Activated T-cell treated with anti-CD3 and anti-CD28 coated beads, Interleukin-2, amount 50 U/mL, for 48 hours (primary cell): ENCODE measurements at regions not wholly inside any gene's neighbourhood (a gene's known extent, or its start where the extent isn't known, plus 50 kb on each side); places are given as distances from the start of the nearest gene placed in this dataset.

Source experiments
- DNase-seq, 2 experiments: peaks; one replicate each; pipeline ENCODE4 v3.0.0-alpha.2; 2020

DNA sequence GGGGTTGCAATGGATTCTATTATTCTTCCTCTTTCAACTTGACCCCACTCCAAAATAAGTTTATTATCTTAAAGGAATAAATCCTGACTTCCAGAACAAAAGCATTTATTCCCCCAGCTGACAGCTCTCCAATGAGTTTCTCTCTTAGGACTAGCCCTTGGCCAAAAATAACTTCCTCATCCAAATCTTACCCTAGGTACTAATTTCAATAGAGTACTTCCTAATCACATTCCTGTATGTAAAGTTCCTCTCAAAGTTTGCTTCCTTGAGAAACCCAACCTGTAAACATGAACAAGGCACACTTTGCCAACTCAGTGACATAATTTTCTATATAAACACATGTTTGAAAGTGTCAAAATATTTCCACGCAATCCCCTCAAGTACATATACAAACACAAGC, 671.2 kb upstream of the GALNTL6 start:
- no peak for DNase-seq

DNA sequence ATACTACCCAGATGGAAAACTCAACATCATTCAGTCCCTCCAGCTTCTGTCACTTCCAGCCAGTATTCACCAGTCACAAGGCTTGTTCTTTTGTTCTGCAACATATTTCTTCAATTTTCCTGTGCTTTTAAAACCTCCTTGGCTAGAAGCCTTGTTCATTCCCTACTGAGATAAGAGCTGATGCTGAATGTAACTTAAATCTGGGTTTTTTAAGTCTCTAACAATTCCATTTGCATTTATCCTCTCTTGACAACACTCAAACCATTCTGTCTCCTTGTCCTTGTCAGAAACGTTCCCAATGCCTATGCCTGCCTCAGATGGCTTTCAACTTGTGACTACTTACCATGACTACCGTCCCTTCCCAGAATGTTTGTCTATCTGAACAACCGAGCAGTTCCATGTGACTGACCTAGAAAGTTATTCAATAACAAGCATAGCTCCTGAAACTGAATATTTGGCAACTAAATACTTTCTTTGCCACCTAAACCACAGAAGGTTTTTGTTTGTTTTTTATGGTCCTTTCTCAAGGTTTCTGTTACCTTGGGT, 682.9 kb upstream of the GALNTL6 start:
- DNase-seq = no peak

DNA sequence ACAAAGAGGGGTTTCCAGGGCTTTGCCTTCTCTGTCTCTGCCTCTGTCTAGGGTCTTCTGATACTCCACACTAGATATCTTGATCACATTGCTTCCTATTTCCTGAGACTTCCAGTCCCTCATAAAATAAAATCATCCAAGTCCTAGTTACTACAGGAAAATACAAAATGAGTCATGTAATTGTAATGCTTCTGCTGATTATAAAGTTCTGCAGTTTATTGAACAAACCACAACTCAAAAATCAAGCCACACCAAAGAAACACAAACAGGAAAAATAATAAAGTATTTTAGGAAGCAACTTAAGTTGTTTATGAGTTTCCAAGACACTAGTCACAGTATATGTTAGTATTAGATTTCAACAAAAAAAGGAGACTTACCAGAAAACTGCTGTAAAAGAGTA, 695.1 kb upstream of the GALNTL6 start:
- no peak for DNase-seq

DNA sequence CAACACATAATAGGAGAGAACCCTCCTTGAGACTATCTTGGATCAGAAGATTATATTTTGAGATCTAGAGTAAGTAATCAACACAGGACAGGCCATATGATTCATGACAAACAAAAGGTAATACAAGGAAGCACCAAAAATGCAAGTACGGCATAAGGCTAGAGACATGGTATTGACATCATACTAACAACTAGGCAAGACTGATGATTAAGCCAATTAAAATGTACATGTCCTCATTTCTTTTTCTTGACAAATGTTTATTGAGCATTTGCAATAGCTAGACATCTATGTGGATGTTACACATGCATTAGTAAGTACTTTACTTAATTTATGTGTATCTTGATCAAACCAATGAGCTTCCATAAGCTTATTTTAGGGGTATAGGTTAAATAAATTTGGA, 695.7 kb upstream of the GALNTL6 start:
- no peak for DNase-seq

DNA sequence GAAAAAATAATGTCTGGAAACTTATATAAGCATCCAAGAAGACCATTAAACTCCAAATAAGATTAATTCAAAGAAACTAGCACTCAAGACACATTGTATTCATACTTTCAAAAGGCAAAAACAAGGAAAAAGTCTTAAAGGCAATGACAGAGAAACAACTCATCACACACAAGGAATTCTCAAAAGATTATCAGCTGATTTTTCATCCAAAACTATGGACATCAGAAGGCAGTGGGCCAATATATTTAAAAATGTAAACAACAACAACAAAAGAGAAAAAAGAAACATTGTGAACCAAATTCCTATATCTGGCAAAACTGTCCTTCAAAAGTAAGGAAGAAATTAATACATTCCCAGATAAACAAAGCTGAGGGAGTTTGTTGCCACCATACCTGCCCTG, 711.4 kb upstream of the GALNTL6 start:
- no peak for DNase-seq

DNA sequence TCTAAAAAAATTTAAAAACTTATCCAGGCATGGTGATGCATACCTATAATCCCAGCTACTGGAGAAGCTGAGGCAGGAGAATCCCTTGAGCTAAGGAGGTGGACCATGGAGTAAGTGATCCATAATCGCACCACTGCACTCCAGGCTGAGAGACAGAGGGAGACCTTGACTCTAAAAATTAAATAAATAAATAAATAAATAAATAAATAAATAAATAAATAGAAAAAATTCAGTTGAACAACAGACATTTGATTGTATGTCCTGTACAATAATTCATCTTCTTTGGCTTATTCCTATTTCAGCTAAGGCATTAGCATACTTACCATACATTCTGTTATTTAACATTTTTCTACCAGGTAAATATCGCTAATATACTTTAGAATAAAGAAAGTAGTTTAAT, 726.1 kb upstream of the GALNTL6 start:
- no peak for DNase-seq

DNA sequence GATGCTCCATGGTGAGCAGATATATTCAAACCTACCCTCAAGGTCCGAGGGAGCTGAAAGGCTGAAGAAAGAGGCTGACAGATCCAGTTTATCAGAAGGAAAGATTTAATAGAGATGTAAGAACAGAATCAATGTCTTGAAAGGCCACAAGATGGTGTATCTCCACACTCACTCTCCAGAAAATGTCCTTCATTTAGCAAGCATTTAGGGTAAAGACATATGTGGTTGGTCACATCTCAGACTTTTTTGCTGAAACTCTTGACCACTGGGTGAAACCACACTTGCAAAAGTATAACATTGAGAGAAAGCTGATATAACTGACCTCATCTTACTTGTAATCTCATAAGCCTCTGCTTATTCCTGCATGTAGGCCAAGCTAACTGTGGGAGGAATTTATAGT, 745.8 kb upstream of the GALNTL6 start:
- DNase-seq = no peak

DNA sequence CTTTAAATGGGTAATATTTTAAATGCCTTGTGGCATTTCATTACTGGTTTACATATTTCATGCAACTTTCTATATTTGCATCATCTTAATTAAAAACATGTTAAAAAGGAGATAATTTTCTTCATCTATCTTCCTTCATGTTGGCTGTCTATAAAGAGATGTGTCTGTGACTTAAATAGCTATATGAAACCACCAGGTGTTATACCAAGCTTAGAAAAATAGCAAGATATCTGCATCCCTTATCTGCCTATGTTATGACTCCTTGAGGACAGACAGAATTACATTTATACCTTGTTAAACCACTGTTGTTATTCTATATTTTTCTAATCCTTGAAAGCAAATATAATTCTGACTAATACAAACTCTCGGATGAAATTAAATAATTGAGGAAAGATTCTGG, 763.8 kb upstream of the GALNTL6 start:
- DNase-seq = no peak

DNA sequence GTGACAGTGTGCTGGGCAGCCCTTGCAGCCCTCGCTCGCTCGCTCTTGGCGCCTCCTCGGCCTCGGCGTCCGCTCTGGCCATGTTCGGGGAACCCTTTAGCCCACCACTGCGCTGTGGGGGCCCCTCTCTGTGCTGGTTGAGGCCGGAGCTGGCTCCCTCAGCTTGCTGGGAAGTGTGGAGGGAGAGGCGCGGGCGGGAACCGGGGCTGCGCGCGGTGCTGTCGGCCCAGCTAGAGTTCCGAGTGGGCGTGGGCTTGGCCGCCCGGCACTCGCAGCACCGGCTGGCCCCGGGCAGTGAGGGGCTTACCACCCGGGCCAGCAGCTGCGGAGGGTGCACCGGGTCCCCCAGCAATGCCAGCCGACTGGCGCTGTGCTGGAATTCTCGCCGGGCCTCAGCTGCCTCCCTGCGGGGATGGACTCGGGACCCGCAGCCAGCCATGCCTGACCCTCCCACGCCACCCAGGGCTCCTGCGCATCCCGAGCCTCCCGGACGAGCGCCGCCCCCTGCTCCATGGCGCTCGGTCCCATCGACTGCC, 770.1 kb upstream of the GALNTL6 start:
- no peak for DNase-seq

DNA sequence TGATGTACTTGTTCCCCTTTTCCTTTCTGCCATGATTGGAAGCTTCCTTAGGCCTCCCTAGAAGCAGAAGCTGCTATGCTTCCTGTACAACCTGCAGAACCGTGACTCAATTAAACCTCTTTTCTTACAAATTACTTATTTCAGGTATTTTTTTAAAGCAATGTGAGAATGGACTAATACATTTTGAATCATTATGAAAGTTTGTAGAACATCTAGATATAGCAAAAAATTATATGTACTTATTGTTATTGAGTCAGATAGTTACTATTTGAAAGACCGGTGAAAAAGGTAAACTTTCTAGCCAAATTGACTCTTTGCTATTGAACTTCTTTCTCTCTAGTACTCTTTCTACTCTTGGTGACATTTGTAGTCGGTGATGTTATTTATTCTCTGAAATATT, 777.3 kb upstream of the GALNTL6 start:
- DNase-seq = no peak

DNA sequence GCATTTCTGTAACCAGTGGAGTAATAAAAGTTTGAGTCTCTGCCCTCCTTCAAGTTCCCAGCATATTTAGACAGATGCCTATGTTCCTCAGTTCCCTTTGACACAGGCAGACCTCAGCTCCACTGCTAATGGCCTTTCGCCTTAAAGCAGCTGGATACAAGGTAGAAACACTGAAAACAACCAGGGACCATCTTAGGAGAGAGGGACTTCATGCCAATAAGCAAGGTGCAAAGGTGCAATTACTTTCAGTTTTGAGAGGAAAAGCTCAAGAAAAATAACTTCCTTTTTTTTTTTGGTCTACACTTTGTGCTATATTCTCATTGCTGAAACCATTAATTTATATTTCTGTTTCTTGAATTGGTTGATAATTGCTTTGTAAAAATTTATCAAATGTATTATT, 781.9 kb upstream of the GALNTL6 start:
- no peak for DNase-seq

DNA sequence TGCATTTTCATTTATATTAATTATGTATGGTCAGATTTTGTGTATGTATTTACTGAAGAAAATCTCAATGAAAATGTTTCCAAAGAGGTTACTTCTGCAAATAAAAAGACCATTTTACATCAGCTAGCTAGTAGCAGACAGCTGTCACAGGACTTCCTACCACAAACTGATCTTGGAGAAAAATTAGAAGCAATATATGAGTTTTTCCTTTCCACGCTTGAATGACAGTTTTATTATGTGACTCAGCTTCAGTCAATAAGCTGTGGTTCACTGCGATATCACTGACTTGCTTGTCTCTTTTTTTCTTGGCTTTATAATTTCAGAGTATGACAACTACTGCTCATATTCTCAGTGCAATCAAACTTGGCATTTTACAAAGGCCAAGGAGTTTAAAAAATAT, 787.4 kb upstream of the GALNTL6 start:
- no peak for DNase-seq

DNA sequence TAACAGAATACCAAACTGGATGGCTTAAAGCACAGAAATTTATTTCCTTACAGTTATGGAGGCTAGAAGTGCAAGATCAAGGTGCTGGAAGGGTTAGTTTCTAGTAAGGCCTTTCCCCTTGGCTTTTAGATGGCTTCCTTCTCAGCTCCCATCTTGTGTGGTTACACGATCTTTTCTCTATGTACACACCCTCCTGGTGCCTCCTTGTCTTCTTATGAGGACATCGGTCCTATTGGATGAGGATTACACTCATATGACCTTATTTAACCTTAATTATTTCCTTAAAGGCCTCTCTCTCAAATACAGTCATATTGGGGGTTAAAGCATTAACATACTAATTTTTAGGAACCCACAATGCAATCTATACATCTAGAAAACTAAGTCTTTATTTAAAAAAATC, 787.9 kb upstream of the GALNTL6 start:
- no peak for DNase-seq

DNA sequence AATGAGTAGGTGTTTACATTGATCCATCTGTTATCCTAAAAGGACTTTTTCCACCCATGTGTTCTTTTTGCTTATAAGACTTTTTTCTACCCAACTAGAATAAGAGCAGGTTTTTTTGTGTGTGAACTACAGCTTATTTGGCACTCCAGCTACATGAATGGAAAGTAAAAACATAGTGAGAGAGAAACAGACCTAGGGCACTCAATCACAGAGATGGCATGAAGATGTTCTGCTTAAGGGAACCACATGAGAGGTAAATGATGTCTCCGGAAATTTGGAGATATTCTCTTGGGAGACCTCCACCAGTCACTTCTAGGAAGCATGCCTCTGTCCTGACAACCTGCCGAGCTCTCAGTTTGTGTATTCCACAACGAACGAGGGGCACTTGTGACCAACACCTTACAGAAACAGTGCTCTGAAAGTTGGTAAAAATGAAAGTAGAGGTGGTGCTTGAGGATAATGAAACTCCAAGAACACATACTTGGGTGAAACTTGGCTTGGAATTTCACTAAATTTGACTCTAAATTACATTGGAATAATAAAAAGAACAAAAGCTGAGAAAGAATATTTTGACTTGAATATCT, 788.4 kb upstream of the GALNTL6 start:
- no peak for DNase-seq

DNA sequence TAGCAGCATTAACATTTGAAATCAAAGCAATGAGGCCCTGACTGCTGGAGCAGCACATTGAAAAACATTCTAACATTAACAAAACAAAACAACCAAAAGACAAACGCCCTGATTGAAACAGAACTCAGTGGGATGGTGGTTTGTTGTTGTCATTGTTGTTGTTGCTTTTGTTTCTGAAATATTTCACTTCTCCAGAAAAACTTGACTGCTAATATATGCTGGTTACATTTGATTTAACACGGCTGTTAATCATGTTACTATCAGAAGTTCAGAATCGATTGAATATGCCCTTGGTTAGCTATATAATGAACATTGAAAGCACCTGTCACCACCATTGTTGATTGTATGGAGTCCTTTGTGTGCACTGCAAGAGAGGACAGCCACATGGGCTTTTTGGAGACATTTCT, 790.4 kb upstream of the GALNTL6 start:
- no peak for DNase-seq

DNA sequence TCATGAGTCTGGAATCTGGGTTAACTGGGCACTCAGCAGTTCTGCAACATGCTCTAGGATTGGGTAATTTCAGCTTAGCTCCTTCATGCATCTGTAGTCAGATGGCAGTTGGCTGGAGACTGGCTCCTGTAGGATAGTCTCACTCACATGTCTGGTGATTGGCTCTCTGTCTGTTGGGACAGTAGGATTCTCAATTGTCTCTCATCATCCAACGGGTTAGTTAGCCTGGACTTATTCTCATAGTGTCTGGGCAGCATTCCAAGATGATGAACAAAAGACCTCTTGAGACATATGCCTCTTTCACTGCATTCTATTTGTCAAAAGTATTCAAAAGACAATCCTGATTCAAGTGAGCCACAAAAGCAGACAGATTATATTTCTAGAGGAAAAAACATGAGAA, 795.6 kb upstream of the GALNTL6 start:
- no peak for DNase-seq

DNA sequence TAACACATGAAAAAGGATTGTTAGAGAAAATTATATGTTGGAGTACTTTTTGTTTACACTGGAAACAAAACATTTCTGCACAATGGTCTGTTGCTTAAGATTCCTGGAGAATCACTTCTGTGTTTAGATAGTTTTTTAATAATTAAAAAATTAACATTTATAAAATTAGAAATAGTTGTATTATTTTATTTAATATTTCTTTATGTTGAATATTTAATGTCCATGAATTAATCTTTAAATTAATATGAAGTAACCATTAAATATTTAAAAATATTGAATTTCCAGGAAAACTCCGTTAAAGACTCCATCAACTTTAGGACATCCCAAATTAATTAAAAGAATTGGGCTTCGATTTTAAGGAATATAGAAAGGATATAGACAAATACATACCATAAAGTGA, 797.1 kb upstream of the GALNTL6 start:
- DNase-seq = no peak

DNA sequence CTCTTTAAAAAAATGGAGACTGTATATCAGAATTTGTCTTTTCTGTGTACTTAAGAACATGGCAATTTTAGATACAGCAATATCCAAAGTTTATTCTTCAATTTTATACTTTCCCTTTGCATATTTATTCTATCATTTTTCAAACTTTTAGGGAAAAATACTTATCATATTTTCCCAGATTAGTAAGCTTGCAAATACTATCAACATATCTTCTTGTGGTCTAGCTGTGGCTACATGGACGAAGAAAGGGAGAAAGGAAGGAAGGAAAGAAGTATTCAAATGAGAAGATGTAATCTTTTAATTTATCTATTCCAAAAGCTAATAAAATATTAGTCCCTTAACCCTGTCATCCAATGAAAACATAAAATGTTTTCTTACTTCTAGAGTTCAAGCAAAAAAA, 797.8 kb upstream of the GALNTL6 start:
- DNase-seq = no peak

DNA sequence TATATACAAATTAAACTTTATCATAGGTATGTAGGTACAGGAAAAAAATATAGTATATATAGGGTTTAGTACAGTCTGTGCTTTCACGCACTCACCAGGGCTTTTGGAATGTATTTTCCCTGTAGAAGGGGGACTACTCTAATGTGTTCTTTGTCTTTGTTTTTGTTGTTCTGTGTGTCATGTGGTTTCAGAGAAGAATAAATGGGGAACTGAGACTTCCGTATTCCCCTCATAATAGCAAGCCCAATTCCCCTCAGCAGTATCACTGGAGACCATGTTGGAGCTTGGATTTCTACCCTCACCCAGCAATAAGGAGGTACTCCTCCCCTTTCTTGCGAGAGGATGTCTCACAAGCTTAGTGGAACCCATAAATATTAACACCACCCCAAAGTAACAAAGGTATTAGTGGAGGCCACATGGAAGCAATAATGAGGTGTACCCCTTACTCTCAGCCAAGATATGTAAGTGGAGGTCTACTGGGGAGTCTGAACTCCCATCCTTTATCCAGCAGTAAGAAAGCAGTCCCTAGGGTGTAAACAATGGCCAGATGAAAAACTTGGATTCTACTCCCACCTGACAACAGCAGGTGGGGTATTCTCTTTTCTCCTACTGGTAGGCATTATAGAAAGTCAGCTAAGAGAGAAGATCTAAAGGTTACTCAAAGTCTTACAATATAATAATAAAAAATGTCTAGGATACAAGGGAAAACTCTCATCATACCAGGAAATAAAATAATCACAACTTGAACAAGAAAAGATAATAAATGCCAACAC, 805.4 kb upstream of the GALNTL6 start:
- no peak for DNase-seq

DNA sequence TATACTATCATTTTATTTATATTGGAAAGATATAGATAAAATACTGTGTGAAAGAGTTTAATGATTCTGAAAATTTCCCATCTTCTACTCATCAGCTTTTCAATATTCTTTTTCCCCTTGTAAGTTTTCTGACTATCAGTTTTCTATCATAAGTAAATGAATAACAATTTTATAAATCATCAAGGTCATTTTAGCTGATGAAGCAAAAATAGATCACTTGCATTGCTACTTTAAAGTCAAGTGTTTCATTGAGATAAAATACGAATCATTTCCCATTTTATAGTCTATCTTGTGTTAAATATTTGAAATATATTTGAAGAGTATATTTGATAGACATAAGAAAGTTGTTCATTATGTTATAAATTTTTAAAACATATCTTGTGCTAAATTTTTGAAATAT, 811.0 kb upstream of the GALNTL6 start:
- DNase-seq = no peak

DNA sequence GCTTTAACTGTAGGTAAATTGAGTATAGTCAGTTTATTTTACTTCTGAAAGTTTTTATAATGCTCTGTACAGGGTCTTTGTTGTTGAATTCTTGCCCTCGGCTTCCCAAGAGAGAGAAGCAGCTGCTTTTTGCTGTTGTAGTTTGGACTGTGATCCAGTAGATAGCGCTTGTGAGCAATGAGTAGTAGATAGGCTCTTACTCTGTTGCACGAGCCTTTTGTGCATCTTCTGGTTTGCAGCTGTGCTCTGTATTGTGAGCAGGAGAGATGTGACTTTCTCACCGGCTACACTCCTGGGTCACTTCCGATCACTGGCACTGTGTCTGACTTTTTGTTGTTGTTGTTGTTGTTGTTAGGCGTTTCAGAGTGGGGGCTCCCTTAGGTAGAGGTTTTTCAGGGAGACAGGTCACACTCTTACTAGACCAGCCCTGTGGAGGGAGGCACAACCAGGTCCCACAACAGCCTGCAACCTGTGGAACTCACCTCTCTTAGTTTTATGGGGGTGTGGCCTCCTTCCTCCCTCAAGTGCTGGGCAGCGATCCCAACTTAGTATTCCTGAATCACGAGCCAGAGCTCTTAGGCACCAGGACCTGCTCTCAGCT, 822.1 kb upstream of the GALNTL6 start:
- no peak for DNase-seq

DNA sequence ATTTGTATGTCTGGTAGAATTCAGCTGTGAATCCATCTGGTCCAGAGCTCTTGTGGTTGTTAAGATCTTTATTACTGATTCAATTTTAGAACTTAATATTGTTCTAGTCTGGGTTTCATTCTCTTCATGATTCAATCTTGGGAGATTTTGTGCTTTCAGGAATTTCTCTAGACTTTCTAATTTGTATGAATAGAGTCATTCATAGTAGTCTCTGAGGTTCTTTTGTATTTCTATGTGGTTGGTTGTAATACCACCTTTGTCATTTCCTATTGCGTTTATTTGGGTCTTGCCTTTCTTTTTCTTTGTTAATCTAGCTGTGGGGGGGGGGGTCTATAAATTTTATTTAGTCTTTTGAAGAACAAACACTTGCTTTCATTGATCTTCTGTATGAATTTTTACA, 824.8 kb upstream of the GALNTL6 start:
- DNase-seq = no peak

DNA sequence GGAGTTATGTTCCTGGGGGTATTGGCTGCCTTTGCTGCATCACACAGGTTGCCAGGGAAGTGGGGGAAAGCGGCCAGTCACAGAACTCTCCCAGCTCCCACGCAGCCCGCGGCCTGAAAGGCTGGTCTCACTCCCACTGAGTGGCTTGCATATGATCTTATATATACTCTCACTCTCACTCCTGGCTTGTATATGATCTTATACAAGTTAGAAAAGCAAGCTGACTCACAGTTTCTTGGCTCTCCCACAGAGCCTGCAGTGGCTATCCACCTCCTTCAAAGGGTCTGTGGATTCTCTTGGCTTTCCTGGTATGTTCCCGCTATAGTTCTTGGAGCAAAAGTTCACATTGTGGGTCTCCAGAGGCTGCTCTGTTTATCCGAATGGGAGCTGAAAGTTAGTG, 833.5 kb upstream of the GALNTL6 start:
- DNase-seq = no peak

DNA sequence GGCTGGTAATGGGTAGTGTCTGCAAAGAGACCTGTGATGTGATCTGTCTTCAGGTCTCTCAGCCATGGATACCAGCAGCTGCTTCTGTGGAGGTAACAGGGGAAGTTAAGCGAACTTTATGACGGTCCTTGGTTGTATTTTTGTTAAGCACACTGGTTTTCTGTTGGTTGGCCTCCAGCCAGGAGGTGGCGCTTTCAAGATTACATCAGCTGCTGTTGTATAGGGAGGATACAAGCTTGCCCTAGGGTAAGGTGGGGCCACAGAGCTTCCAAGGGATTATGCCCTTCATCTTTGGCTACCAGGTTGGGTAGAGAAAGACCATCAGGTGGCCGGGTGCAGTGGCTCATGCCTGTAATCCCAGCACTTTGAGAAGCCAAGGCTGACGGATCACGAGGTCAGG, 834.2 kb upstream of the GALNTL6 start:
- DNase-seq = no peak
